GM19324 (cell line): ENCODE measurements at regions not wholly inside any gene's neighbourhood (a gene's known extent, or its start where the extent isn't known, plus 50 kb on each side); places are given as distances from the start of the nearest gene placed in this dataset.

Experiments
- ATAC-seq: cut with Tn5 transposase; IDR thresholded peaks from one replicate; pipeline ENCODE4 v1.9.1; 2021; ENCODE audit warnings: mild to moderate bottlenecking, moderate library complexity; ENCODE audit not compliant: unreplicated experiment, low FRiP score

GRCh38 chr6:157755746-157756411 is 67.2 kb upstream of the SNX9 start:
- ATAC-seq = no peak

- peak; percentile 37 for ATAC-seq
Measured at GRCh38 chr6:157756708-157757429, 66.2 kb upstream of the SNX9 start.

DNA sequence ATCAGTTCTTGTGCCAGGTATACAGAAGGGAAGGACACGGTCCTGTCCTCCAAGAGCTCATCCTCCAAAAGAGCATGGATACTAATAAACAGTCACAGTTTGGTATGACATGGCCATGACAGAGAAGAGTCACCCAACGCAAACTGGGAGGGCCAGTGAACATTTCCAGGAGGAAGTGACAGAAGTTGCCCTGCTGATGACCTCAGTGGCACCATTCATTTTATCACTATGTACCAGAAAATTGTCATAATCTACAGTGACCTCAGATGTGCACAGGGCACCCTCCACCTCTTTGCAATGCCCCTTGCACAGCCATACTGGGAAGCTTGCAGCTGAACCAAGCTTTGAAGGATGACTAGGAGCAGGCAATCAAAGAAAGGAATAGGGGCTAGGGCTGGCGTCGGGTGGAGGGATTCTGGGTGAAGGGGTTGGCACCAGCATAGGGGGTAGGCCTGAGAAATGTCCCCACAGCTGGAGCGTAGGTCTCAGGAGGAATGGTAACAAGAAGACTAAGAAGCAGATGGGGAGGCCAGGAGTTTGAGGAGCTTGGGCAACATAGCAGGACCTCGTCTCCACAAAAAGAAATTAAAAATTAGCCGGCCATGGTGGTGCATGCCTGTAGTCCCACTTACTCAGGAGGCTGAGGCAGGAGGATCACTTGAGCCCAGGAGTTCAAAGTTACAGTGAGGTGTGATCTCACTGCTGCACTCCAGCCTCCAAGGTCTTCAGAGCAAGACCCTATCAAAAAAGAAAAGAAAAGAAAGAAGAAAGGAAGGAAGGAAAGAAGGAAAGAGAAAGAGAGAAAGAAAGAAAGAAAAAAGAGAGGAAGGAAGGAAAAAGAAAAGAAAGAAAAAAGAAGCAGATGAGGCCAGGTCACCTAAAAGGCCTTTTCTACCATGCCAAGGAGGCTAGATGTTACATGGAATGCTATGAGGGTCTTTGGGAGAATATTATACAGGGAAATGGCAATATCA is 65.3 kb upstream of the SNX9 start:
- no peak for ATAC-seq

GRCh38 chr6:157758516-157759023 is 64.5 kb upstream of the SNX9 start:
- ATAC-seq = no peak

DNA sequence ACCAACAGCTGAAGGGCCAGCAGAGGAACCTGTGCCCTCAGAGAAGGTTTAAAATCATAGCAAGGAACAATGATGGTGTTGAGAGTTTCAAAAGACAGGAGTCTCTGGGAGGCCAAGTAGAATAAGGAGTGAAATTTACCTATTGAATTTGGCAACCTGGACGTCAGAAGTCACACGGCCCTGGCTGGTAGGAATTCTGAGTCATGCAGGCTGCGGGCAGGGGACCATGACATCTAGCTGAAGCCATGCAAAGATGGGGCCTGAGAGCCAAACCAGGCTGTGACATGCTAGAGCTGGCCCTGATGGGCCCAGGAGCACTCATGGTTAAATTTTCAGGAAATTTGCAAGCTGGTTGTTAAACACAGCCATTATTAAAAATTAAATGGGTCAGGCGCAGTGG is 64.0 kb upstream of the SNX9 start:
- ATAC-seq = no peak

GRCh38 chr6:157760137-157760536 is 62.9 kb upstream of the SNX9 start:
- no peak for ATAC-seq

DNA sequence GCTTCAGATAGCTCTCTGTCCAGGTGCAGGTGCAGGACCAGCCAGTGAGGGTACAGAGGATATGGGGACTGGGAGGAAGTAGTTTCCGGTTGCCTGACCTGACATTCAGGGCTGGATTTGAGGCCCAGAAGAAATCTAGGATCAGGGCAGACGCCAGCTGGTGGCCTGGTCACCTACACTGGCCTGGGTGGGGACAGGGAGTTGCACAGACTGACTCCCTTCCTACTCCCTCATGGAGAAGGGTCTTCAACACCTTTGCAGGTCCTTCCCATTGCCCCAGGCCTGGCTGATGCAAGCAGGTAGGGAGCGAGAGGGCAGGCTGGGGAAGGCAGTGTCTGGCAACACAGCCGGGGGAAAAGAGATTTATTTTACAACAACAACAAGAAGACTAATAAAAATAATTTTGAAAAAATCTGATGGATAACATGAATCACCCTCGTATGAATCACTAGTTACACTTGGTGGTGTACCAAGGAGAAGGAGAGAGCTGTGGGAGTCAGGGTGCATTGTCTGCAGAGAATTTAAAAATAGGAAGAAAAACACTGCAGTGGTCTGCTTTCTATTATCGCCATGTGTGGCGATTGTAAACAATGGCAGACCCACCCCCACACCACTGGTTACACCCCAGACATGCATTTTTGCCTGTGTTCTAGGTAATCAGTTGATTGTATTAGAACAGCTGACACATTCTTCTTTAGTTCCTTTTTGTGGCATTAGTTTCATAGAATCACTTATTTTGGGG is 62.3 kb upstream of the SNX9 start:
- no peak for ATAC-seq

DNA sequence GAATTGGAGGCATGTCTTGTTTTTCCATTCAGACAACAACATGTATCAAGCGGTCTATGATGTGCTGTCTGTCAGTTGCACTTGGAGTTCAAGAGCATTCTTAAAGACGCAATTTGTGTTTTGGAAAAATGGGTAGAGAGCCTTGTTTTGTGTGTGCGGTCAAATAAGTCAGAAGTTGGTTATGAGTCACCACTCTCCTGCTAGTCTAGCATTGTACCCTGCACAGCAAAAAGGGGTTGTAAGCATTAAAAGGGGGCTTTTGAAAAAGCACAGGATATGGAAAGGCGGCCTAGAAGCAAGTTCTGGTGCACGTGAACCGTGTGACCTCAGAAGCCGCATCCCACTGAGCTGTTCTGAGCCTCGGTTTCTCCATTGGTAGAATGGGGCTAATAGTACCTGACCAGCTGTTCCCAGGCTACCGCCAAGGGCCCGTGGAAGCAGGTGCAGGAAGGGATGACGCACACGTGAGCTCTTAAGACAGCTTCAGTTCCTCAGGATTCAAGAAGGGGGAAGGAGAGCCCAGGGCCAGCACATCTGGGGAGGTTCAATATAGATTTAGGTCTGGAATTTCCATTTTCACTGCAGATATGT is 61.6 kb upstream of the SNX9 start:
- no peak for ATAC-seq

GRCh38 chr6:157761926-157762325 is 61.1 kb upstream of the SNX9 start:
- no peak for ATAC-seq

GRCh38 chr6:157762636-157763035 is 60.4 kb upstream of the SNX9 start:
- ATAC-seq = no peak

DNA sequence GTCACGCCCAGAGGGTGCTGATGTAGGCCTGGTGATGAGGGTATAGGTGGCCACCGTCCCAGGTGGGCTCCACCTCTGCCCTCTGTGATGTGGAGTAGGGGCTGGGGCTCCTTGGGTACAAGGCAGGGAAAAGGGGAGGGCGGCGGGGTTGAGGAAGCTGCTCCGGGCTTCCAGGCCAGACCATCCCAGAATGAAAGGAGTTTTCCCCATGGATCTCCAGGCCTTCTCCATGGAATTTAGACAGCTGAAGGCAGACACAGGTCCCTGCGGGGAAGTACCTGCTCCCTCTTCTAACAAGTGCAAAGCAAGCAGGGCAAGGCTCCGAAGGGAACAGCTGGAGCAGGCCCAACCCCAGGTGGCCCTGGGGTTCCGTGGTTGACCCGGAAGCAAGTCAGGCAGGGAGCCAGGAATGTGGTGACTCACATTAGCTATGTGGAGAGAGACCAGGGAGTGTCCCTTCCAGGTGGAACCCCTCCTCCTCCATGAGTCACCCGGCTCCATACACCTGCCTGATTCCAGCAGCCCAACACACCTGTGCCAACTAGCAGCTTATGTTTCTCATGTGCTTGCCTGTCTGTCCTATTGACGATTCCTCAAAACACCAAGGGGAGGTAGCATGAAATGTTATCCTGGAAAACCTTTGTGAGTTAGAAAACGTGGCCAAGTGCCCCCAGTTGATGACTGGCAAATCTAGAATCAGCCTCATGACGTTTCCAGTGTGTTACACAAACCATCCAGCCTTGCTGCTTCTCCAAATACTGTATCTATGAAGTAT is 59.7 kb upstream of the SNX9 start:
- ATAC-seq = no peak

GRCh38 chr6:157763904-157764177 is 59.2 kb upstream of the SNX9 start:
- peak; percentile 17 for ATAC-seq

GRCh38 chr6:157764178-157765068 is 58.6 kb upstream of the SNX9 start:
- ATAC-seq = peak; percentile 51

DNA sequence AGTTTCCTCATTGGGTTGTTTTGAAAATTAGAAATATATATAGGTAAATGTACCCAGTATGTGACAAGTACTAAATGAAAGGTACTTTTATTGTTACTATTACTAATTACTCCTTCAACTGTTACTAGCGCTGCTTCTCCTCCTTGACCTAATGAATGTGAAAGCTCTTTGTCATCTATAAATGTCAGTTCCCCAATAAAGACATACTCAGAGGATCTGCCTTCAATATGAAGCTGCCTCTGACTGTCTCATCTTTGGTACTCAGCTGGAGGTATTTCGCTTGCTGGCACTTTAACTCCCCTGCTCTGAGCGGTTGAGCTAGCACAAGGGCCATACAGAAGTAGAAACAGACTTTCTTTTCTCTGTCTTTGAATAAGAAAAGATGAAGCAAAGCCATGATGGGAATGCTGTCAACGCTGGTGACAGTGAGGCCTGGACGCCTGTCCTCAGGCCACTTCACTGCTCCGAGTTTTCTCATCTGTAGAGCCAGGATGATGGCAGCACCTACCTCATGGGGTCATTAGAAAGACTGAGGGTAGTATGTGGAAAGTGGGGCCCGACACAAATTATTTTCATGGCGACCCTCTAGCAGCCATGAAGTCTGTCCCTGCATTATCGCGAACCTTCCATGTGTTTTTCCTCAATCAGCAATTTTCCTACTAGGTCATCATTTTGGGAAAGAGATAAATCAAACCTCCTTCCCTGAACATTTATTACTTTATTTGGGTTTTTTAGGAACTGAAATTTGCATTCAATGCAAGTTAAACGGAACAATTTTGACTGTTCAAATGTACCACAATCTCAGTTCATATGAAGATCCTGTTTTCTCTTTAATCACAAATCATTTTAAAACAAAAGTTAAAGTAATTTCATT is 55.9 kb upstream of the SNX9 start:
- no peak for ATAC-seq

DNA sequence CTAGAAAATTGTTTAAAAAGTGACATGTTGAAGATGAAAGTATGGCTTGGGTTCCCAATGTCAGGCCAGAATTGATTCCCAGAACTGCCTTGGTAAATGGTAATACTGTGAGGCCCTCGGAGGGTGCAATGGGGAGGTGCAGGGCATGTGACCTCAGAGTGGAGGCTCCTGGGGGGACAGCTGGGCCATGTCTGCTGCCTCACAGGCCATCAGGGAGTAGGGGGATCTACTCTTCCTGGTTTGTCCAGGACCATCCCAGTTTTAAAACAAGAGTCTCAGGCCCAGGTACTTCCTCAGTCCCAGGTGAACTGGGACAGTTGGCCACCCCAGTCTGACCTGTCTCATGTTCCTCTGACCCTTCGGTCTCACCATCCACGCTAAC is 55.3 kb upstream of the SNX9 start:
- no peak for ATAC-seq

GRCh38 chr6:157768304-157768703 is 54.7 kb upstream of the SNX9 start:
- no peak for ATAC-seq

DNA sequence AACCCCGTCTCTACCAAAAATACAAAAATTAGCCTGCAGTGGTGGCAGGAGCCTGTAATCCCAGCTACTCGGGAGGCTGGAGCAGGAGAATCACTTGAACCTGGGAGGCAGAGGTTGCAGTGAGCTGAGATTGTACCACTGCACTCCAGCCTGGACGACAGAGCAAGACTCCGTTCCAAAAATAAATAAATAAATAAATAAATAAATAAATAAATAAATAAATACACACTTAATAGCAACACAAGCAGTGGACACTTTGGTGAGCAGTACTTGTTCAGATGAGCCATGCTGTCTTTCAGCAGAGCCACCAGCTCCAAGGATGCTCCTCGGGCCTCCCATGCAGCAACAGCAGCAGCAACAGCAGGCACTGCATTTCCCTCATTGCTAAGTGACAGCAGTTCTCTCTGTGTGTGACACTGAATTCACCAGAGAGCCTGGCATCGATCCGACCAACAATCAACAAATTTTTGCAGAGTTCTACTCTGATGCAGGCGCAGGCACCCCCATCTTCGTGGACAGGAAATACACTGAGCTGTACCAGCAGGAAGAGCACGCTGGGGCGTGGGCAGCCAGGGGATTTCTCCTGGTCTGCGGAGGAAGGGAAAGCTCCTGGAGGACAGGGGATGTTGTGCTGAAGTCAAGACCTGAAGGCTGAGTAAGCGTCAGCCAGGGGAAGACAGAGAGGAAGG is 54.0 kb upstream of the SNX9 start:
- ATAC-seq = no peak
